ENCODE measurements at regions not wholly inside any gene's neighbourhood (a gene's known extent, or its start where the extent isn't known, plus 50 kb on each side); places are given as distances from the start of the nearest gene placed in this dataset.
"Not testable (repeated sequence)": the region's sequence is repeated elsewhere in the genome, so short reads cannot be mapped to it uniquely, and the experiment has no call there.

GRCh38 chr4:79603681-79604080 lies 195.7 kb upstream of the GK2 start:
- no peak for DNase-seq

GRCh38 chr4:79599691-79600090 lies 191.7 kb upstream of the GK2 start:
- no peak for DNase-seq

- DNase-seq, result no peak
Measured at GRCh38 chr4:79598801-79599200, 190.8 kb upstream of the GK2 start.

- DNase-seq, result no peak
Measured at GRCh38 chr4:79598214-79598613, 190.2 kb upstream of the GK2 start.

- no peak for DNase-seq
Measured at GRCh38 chr4:79597266-79597665, 189.2 kb upstream of the GK2 start.

- not testable (repeated sequence) for DNase-seq
Measured at GRCh38 chr4:79592218-79592617, 184.2 kb upstream of the GK2 start.

- DNase-seq, result no peak
Measured at GRCh38 chr4:79588679-79589078, 180.7 kb upstream of the GK2 start.

GRCh38 chr4:79587207-79587606 lies 179.2 kb upstream of the GK2 start:
- not testable (repeated sequence) for DNase-seq

- DNase-seq, result no peak
Measured at GRCh38 chr4:79585834-79586233, 177.8 kb upstream of the GK2 start.

- no peak for DNase-seq
Measured at GRCh38 chr4:79585330-79585729, 177.3 kb upstream of the GK2 start.

- no peak for DNase-seq
Measured at GRCh38 chr4:79584902-79585301, 176.9 kb upstream of the GK2 start.

- DNase-seq, result no peak
Measured at GRCh38 chr4:79584352-79584751, 176.3 kb upstream of the GK2 start.

GRCh38 chr4:79578606-79579005 lies 170.6 kb upstream of the GK2 start:
- no peak for DNase-seq

GRCh38 chr4:79576429-79576753 lies 168.4 kb upstream of the GK2 start:
- DNase-seq, result peak; percentile 0

GRCh38 chr4:79575709-79576428 lies 167.8 kb upstream of the GK2 start:
- DNase-seq, result no peak

- no peak for DNase-seq
Measured at GRCh38 chr4:79574741-79575451, 166.9 kb upstream of the GK2 start.

GRCh38 chr4:79563219-79563618 lies 155.2 kb upstream of the GK2 start:
- no peak for DNase-seq

GRCh38 chr4:79561751-79562150 lies 153.7 kb upstream of the GK2 start:
- DNase-seq, result no peak

- not testable (repeated sequence) for DNase-seq
Measured at GRCh38 chr4:79559398-79559797, 151.4 kb upstream of the GK2 start.

- DNase-seq, result no peak
Measured at GRCh38 chr4:79552311-79552710, 144.3 kb upstream of the GK2 start.

- no peak for DNase-seq
Measured at GRCh38 chr4:79551555-79551954, 143.5 kb upstream of the GK2 start.

- DNase-seq, result no peak
Measured at GRCh38 chr4:79547851-79548250, 139.8 kb upstream of the GK2 start.

- DNase-seq, result not testable (repeated sequence)
Measured at GRCh38 chr4:79545292-79545691, 137.3 kb upstream of the GK2 start.

GRCh38 chr4:79540143-79540542 lies 132.1 kb upstream of the GK2 start:
- DNase-seq, result no peak

- no peak for DNase-seq
Measured at GRCh38 chr4:79535516-79535915, 127.5 kb upstream of the GK2 start.
